H1 (cell line): ENCODE measurements at regions not wholly inside any gene's neighbourhood (a gene's known extent, or its start where the extent isn't known, plus 50 kb on each side); places are given as distances from the start of the nearest gene placed in this dataset.

Experiments
- CTCF ChIA-PET: fragments of 300-600 bp; sonication (Branson Sonifier 250); formaldehyde crosslinking; loops from one replicate; lab custom pipeline; 2021; ENCODE audit not compliant: partially characterized antibody; lab: Charles Lee
- POLR2A ChIA-PET: fragments of 300-600 bp; sonication (Branson Sonifier 250); formaldehyde crosslinking; loops from one replicate; lab custom pipeline; 2021; ENCODE audit warnings: inconsistent platforms; ENCODE audit not compliant: partially characterized antibody; lab: Charles Lee
- DNase-seq, 2 experiments: peaks; one replicate each; pipeline versions ENCODE4 v3.0.0 to v3.0.0-alpha.2; 2010 to 2022; ENCODE audit warnings: low spot score in 2 of 2, low read depth in 1 of 2, mixed read lengths in 1 of 2
- FAIRE-seq: peaks from 2 replicates; lab custom pipeline; 2011; peaks lifted over from hg19 to GRCh38; lab: Jason Lieb, UNC
- H2AFZ ChIP-seq: 2 replicates; pipeline ENCODE4 v1.8.1; 2012; ENCODE audit warnings: low read length, inconsistent platforms
- H2AK5ac ChIP-seq: 2 replicates; pipeline ENCODE4 v1.6.1; 2013; ENCODE audit warnings: low read depth, low read length
- H2BK120ac ChIP-seq: replicated peaks from 2 replicates; pipeline ENCODE3; 2013; ENCODE audit warnings: low read depth, low read length, inconsistent platforms
- H2BK12ac ChIP-seq: 2 replicates; pipeline ENCODE4 v1.6.1; 2013; ENCODE audit warnings: low read depth, low read length
- H2BK15ac ChIP-seq: 2 replicates; pipeline ENCODE4 v1.6.1; 2013; ENCODE audit warnings: low read length
- H2BK20ac ChIP-seq: 2 replicates; pipeline ENCODE4 v1.6.1; 2013; ENCODE audit warnings: low read length
- H2BK5ac ChIP-seq: 2 replicates; pipeline ENCODE4 v1.6.1; 2013; ENCODE audit warnings: low read depth, low read length
- H3K14ac ChIP-seq: 2 replicates; pipeline ENCODE4 v1.6.1; 2013; ENCODE audit warnings: inconsistent platforms; ENCODE audit not compliant: insufficient read length
- H3K18ac ChIP-seq: 2 replicates; pipeline ENCODE4 v1.6.1; 2013; ENCODE audit warnings: low read length; ENCODE audit errors: extremely low read depth
- H3K23ac ChIP-seq: 2 replicates; pipeline ENCODE4 v1.6.1; 2013; ENCODE audit warnings: inconsistent platforms; ENCODE audit not compliant: insufficient read length
- H3K23me2 ChIP-seq: 2 replicates; pipeline ENCODE4 v1.6.1; 2013; ENCODE audit warnings: low read depth, low read length
- H3K27ac ChIP-seq: 2 replicates; pipeline ENCODE4 v1.6.1; 2011; ENCODE audit warnings: low read depth, low read length, inconsistent platforms
- H3K27me3 ChIP-seq, 4 experiments: replicated peaks in 1 of 4; 1 replicate in 1 of 4; 2 replicates in 3 of 4; pipeline versions ENCODE4 v1.6.1 to v1.8.1; 2011 to 2013; ENCODE audit warnings: low read length in 3 of 4, mild to moderate bottlenecking in 3 of 4, inconsistent platforms in 2 of 4, mixed read lengths in 2 of 4, moderate library complexity in 1 of 4; ENCODE audit not compliant: control insufficient read depth in 3 of 4, insufficient read depth in 3 of 4; ENCODE audit errors: extremely low read depth in 1 of 4
- H3K36me3 ChIP-seq, 4 experiments: 2 replicates each; pipeline versions ENCODE4 v1.6.1 to v1.8.1; 2011 to 2013; ENCODE audit warnings: mild to moderate bottlenecking in 4 of 4, low read length in 3 of 4, moderate library complexity in 2 of 4, control low read depth in 1 of 4, inconsistent platforms in 1 of 4; ENCODE audit not compliant: insufficient read depth in 4 of 4, control insufficient read depth in 2 of 4
- H3K4ac ChIP-seq: replicated peaks from 2 replicates; pipeline ENCODE3; 2013; ENCODE audit warnings: low read length, low read depth, mixed read lengths, inconsistent platforms; ENCODE audit not compliant: insufficient read length
- H3K4me1 ChIP-seq, 4 experiments: replicated peaks in 1 of 4; 1 replicate in 1 of 4; 2 replicates in 3 of 4; pipeline versions ENCODE4 v1.6.1 to v1.8.1; 2011 to 2013; ENCODE audit warnings: low read length in 3 of 4, inconsistent platforms in 2 of 4, mixed read lengths in 1 of 4; ENCODE audit not compliant: insufficient read depth in 4 of 4, control insufficient read depth in 3 of 4
- H3K4me2 ChIP-seq, 2 experiments: 2 replicates each; pipeline versions ENCODE4 v1.6.1 to v1.8.1; 2011 to 2013; ENCODE audit warnings: low read depth in 2 of 2, low read length in 2 of 2, control low read depth in 1 of 2, inconsistent platforms in 1 of 2, mild to moderate bottlenecking in 1 of 2; ENCODE audit not compliant: insufficient read depth in 1 of 2
- H3K4me3 ChIP-seq, 4 experiments: fragments of 200-600, 300-600 bp in 1 of 4; sonication (generic), shearing (Covaris generic), sonication (Bioruptor Twin) in 1 of 4; 2 replicates each; pipeline versions ENCODE4 v1.5.1 to v1.8.1; 2011 to 2016; ENCODE audit warnings: low read length in 4 of 4, low read depth in 3 of 4, control low read depth in 2 of 4, inconsistent platforms in 2 of 4, mild to moderate bottlenecking in 2 of 4, mixed read lengths in 1 of 4, moderate library complexity in 1 of 4; ENCODE audit not compliant: insufficient read depth in 2 of 4; ENCODE audit errors: extremely low read depth in 1 of 4
- H3K56ac ChIP-seq: replicated peaks from 2 replicates; pipeline ENCODE3; 2013; ENCODE audit warnings: low read depth, mild to moderate bottlenecking, mixed read lengths, low read length, inconsistent platforms; ENCODE audit not compliant: insufficient read length
- H3K79me1 ChIP-seq: 2 replicates; pipeline ENCODE4 v1.6.1; 2013; ENCODE audit warnings: low read depth, low read length, control low read depth
- H3K79me2 ChIP-seq, 2 experiments: 2 replicates each; pipeline versions ENCODE4 v1.6.1 to v1.8.1; 2012 to 2013; ENCODE audit warnings: low read length in 2 of 2, mild to moderate bottlenecking in 2 of 2, inconsistent platforms in 1 of 2; ENCODE audit not compliant: insufficient read depth in 2 of 2, control insufficient read depth in 1 of 2
- H3K9ac ChIP-seq, 4 experiments: replicated peaks in 1 of 4; 1 replicate in 1 of 4; 2 replicates in 3 of 4; pipeline versions ENCODE4 v1.6.1 to v1.8.1; 2011 to 2013; ENCODE audit warnings: low read depth in 3 of 4, low read length in 3 of 4, control low read depth in 2 of 4, mild to moderate bottlenecking in 2 of 4, moderate library complexity in 2 of 4, inconsistent platforms in 1 of 4; ENCODE audit errors: extremely low read depth in 1 of 4
- H3K9me3 ChIP-seq, 2 experiments: 2 replicates each; pipeline versions ENCODE4 v1.6.1 to v1.8.1; 2012 to 2013; ENCODE audit warnings: mild to moderate bottlenecking in 2 of 2, moderate library complexity in 2 of 2, control low read depth in 1 of 2, inconsistent platforms in 1 of 2, low read depth in 1 of 2, low read length in 1 of 2, mixed read lengths in 1 of 2; ENCODE audit not compliant: insufficient read depth in 2 of 2
- H4K20me1 ChIP-seq, 2 experiments: replicated peaks in 1 of 2; 2 replicates each; pipeline versions ENCODE3 to v1.8.1; 2011 to 2013; ENCODE audit warnings: inconsistent platforms in 2 of 2, low read length in 2 of 2, mild to moderate bottlenecking in 1 of 2; ENCODE audit not compliant: insufficient read depth in 2 of 2, control insufficient read depth in 1 of 2
- H4K5ac ChIP-seq: 2 replicates; pipeline ENCODE4 v1.6.1; 2013; ENCODE audit warnings: low read length, low read depth, mixed read lengths, inconsistent platforms; ENCODE audit not compliant: insufficient read length
- H4K8ac ChIP-seq: 2 replicates; pipeline ENCODE4 v1.8.0; 2013; ENCODE audit warnings: mild to moderate bottlenecking, moderate library complexity, low read length, inconsistent platforms; ENCODE audit not compliant: insufficient read depth; ENCODE audit errors: extremely low read depth
- H4K91ac ChIP-seq: replicated peaks from 2 replicates; pipeline ENCODE3; 2013; ENCODE audit warnings: low read length, mixed read lengths, inconsistent platforms; ENCODE audit not compliant: insufficient read length
- CEBPB ChIP-seq: IDR thresholded peaks from 2 replicates; pipeline ENCODE4 v1.6.1; 2012; ENCODE audit warnings: low read depth, low read length
- E2F6 ChIP-seq: IDR thresholded peaks from 2 replicates; pipeline ENCODE4 v1.6.1; 2012; ENCODE audit warnings: inconsistent platforms
- KDM5A ChIP-seq: fragments of 200-600 bp; IDR thresholded peaks from 2 replicates; pipeline ENCODE4 v1.7.1; 2012; ENCODE audit warnings: mild to moderate bottlenecking, low read length, inconsistent platforms, mixed read lengths
- MAFK ChIP-seq: IDR thresholded peaks from 2 replicates; pipeline ENCODE4 v1.6.1; 2012; ENCODE audit warnings: low read depth, mild to moderate bottlenecking, improper control_type of control experiment, low read length
- POLR2A ChIP-seq, 2 experiments: IDR thresholded peaks; 1 replicate in 1 of 2; 2 replicates in 1 of 2; pipeline ENCODE4 v1.6.1; 2011; ENCODE audit warnings: low read depth in 2 of 2, low read length in 2 of 2, mild to moderate bottlenecking in 2 of 2; ENCODE audit errors: control extremely low read depth in 1 of 2
- RAD21 ChIP-seq, 2 experiments: IDR thresholded peaks in 1 of 2; conservative IDR thresholded peaks in 1 of 2; 2 replicates each; pipeline ENCODE4 v1.6.1; 2011; ENCODE audit warnings: low read depth in 2 of 2, low read length in 2 of 2, improper control_type of control experiment in 1 of 2, inconsistent platforms in 1 of 2, mild to moderate bottlenecking in 1 of 2, moderate library complexity in 1 of 2
- SIN3A ChIP-seq, 2 experiments: IDR thresholded peaks in 1 of 2; conservative IDR thresholded peaks in 1 of 2; 2 replicates each; pipeline ENCODE4 v1.6.1; 2011 to 2012; ENCODE audit warnings: low read length in 2 of 2, improper control_type of control experiment in 1 of 2, low read depth in 1 of 2, mild to moderate bottlenecking in 1 of 2
- SP1 ChIP-seq: IDR thresholded peaks from 2 replicates; pipeline ENCODE4 v1.6.1; 2011; ENCODE audit warnings: low read depth, low read length
- SUZ12 ChIP-seq: fragments of 200-600 bp; sonication (generic); IDR thresholded peaks from 2 replicates; pipeline ENCODE4 v1.6.1; 2012; ENCODE audit warnings: mild to moderate bottlenecking, inconsistent platforms, low read length, moderate library complexity, mixed read lengths
- TCF12 ChIP-seq: IDR thresholded peaks from 2 replicates; pipeline ENCODE4 v1.6.1; 2011; ENCODE audit warnings: low read depth, mild to moderate bottlenecking, low read length
- WGBS, 2 experiments: shearing (Covaris generic) in 1 of 2; methylation state at CpG; one replicate each; pipeline versions ENCODE4 v1.1.6 to v1.1.7; 2013 to 2015; ENCODE audit warnings: low lambda C conversion rate in 2 of 2, mixed read lengths in 2 of 2, inconsistent platforms in 1 of 2, low coverage in 1 of 2, missing lambda C conversion rate in 1 of 2; ENCODE audit not compliant: insufficient replicate concordance in 2 of 2, insufficient coverage in 1 of 2, insufficient read length in 1 of 2; ENCODE audit errors: extremely low coverage in 1 of 2, missing lambda C conversion rate in 1 of 2; 5-methylcytosine and 5-hydroxymethylcytosine counted together

- H3K23ac ChIP-seq, result no peak overlapping the region
- ChIA-PET POLR2A (no interaction called here), CTCF (interaction anchor here (0.9 to 2.3 kb wide), 4 partner anchors 10 to 52 kb away, joined by 3 to 8 read pairs (median 4); no protein-coding TSS in a partner anchor)
- peaks cover 0 to 2% (median 0%) of the 10 kb centered on the region in 4 experiments; a peak in 2 of 7 replicates for H3K4me1 ChIP-seq
- no peak overlapping the region for H2BK12ac ChIP-seq
- no peaks in the 10 kb centered on the region for H3K9me3 ChIP-seq
- H3K14ac ChIP-seq, result no peak overlapping the region
- no peak overlapping the region for H4K5ac ChIP-seq
- H4K91ac ChIP-seq, result no peak overlapping the region
- DNase-seq (no peak), FAIRE-seq (peak; percentile 39)
- H4K20me1 ChIP-seq, result no peaks in the 10 kb centered on the region
- TF ChIP-seq SUZ12 (no peak), RAD21 (IDR thresholded peaks at IDR 0.05 in 1 of 2, conservative IDR thresholded peaks at IDR 0.05 in 1 of 2; ENCODE audit: low read depth in 2 of 2, low read length in 2 of 2) (no peak), SP1 (no peak), KDM5A (no peak), TCF12 (no peak), POLR2A (IDR thresholded peaks at IDR 0.05; ENCODE audit: control extremely low read depth in 1 of 2, low read depth in 2 of 2, low read length in 2 of 2) (no peak), SIN3A (conservative IDR thresholded peaks at IDR 0.05 in 1 of 2, IDR thresholded peaks at IDR 0.05 in 1 of 2; ENCODE audit: low read depth in 1 of 2, low read length in 2 of 2) (no peak), MAFK (no peak), CEBPB (no peak), E2F6 (no peak)
- H2BK20ac ChIP-seq, result no peak overlapping the region
- H3K4ac ChIP-seq, result no peak overlapping the region
- no peaks in the 10 kb centered on the region for H3K79me2 ChIP-seq
- H3K4me3 ChIP-seq, result no peak overlapping the region
- no peak overlapping the region for H3K56ac ChIP-seq
- H3K9ac ChIP-seq, result no peak overlapping the region
- no peak overlapping the region for H2BK120ac ChIP-seq
- H2BK15ac ChIP-seq, result no peak overlapping the region
- no peak overlapping the region for H2AFZ ChIP-seq
- whole genome bisulfite sequencing, 2 experiments, result 85% methylated on average over 3 of the region's 3 CpGs; no CpG with 5 or more reads in 1 of the 2 experiments
- no peaks in the 10 kb centered on the region for H3K27me3 ChIP-seq
- no peaks in the 10 kb centered on the region for H3K23me2 ChIP-seq
- H3K27ac ChIP-seq, result no peak overlapping the region
- no peak overlapping the region for H2AK5ac ChIP-seq
- H3K4me2 ChIP-seq, result no peak overlapping the region
- H4K8ac ChIP-seq, result no peak overlapping the region
- no peak overlapping the region for H2BK5ac ChIP-seq
- H3K18ac ChIP-seq, result no peak overlapping the region
- no peaks in the 10 kb centered on the region for H3K36me3 ChIP-seq
- H3K79me1 ChIP-seq, result no peaks in the 10 kb centered on the region
Observed at GRCh38 chr7:130804220-130804619, 70.2 kb upstream of the KLF14 start.
